Neural cell (in vitro differentiated cells): ENCODE measurements at regions not wholly inside any gene's neighbourhood (a gene's known extent, or its start where the extent isn't known, plus 50 kb on each side); places are given as distances from the start of the nearest gene placed in this dataset.

Experiments used
- H2AFZ ChIP-seq: fragments of 200-600, 300-800 bp; sonication (generic), shearing (Covaris generic); 2 replicates; pipeline ENCODE4 v1.6.0; 2014; ENCODE audit warnings: low read depth, mild to moderate bottlenecking, antibody characterized with exemption, low read length, moderate library complexity
- H3F3A ChIP-seq: fragments of 200-600 bp; shearing (Covaris generic); 2 replicates; pipeline ENCODE4 v1.6.1; 2016; ENCODE audit warnings: mild to moderate bottlenecking, moderate library complexity, mixed read lengths, antibody characterized with exemption, low read length; ENCODE audit not compliant: insufficient read depth, poor library complexity, severe bottlenecking
- H3K27ac ChIP-seq: fragments of 200-600, 300-800 bp; sonication (generic), shearing (Covaris generic); 2 replicates; pipeline ENCODE4 v1.5.1; 2014; ENCODE audit warnings: mild to moderate bottlenecking, low read length, moderate library complexity
- H3K27me3 ChIP-seq: fragments of 300-800, 200-600 bp; sonication (generic), shearing (Covaris generic); 2 replicates; pipeline ENCODE4 v1.6.0; 2014; ENCODE audit warnings: mild to moderate bottlenecking, low read depth, low read length, moderate library complexity; ENCODE audit not compliant: insufficient read depth
- H3K36me3 ChIP-seq: fragments of 300-800, 200-600 bp; sonication (generic), shearing (Covaris generic); 2 replicates; pipeline ENCODE4 v1.5.1; 2014; ENCODE audit warnings: mild to moderate bottlenecking, antibody characterized with exemption, low read length, moderate library complexity; ENCODE audit not compliant: insufficient read depth
- H3K4me2 ChIP-seq: fragments of 300-800, 200-600 bp; sonication (generic), shearing (Covaris generic); 2 replicates; pipeline ENCODE4 v1.6.0; 2014; ENCODE audit warnings: mild to moderate bottlenecking, low read length
- H3K4me3 ChIP-seq: fragments of 300-800, 200-600 bp; sonication (generic), shearing (Covaris generic); 2 replicates; pipeline ENCODE4 v1.5.1; 2014; ENCODE audit warnings: mild to moderate bottlenecking, low read length, moderate library complexity
- H3K79me2 ChIP-seq: fragments of 200-600 bp; shearing (Covaris generic); replicated peaks from 2 replicates; pipeline ENCODE4 v1.6.0; 2014; ENCODE audit warnings: mild to moderate bottlenecking, low read length, moderate library complexity; ENCODE audit not compliant: insufficient read depth
- H3K9ac ChIP-seq: fragments of 300-800, 200-600 bp; sonication (generic), shearing (Covaris generic); 2 replicates; pipeline ENCODE4 v1.6.1; 2016; ENCODE audit warnings: mild to moderate bottlenecking, low read length, mixed read lengths
- H3K9me2 ChIP-seq: fragments of 200-600 bp; shearing (Covaris generic); 2 replicates; pipeline ENCODE4 v1.6.1; 2016; ENCODE audit warnings: mild to moderate bottlenecking, low read length, mixed read lengths; ENCODE audit not compliant: insufficient read depth
- H3K9me3 ChIP-seq: fragments of 200-600, 300-800 bp; sonication (generic), shearing (Covaris generic); 2 replicates; pipeline ENCODE4 v1.6.1; 2016; ENCODE audit warnings: mild to moderate bottlenecking, mixed run types, low read length, moderate library complexity, mixed read lengths
- H4K20me1 ChIP-seq: fragments of 200-600 bp; shearing (Covaris generic); 2 replicates; pipeline ENCODE4 v1.6.1; 2016; ENCODE audit warnings: mild to moderate bottlenecking, mixed run types; ENCODE audit not compliant: insufficient read depth
- EP300 ChIP-seq: fragments of 450-650 bp; conservative IDR thresholded peaks from 2 replicates; pipeline ENCODE4 v1.6.1; 2014; ENCODE audit warnings: antibody characterized with exemption, mild to moderate bottlenecking, moderate library complexity; ENCODE audit not compliant: poor library complexity, severe bottlenecking
- EZH2 ChIP-seq: fragments of 200-600, 300-800 bp; shearing (Covaris generic), sonication (generic); IDR thresholded peaks from 2 replicates; pipeline ENCODE4 v1.6.1; 2014; ENCODE audit warnings: antibody characterized with exemption, low read length, borderline replicate concordance, mild to moderate bottlenecking; ENCODE audit not compliant: insufficient read depth, poor library complexity, severe bottlenecking
- MXI1 ChIP-seq: fragments of 450-650 bp; conservative IDR thresholded peaks from 2 replicates; pipeline ENCODE4 v1.6.1; 2014; ENCODE audit warnings: antibody characterized with exemption, mild to moderate bottlenecking; ENCODE audit not compliant: poor library complexity, severe bottlenecking
- POLR2AphosphoS5 ChIP-seq: IDR thresholded peaks from 2 replicates; pipeline ENCODE4 v1.6.1; 2012
- TAF1 ChIP-seq: IDR thresholded peaks from 2 replicates; pipeline ENCODE4 v1.6.1; 2012; ENCODE audit warnings: low read depth
- TF ChIP-seq, protein P1 (sequence below): IDR thresholded peaks from 2 replicates; pipeline ENCODE4 v1.6.1; 2012; ENCODE audit warnings: borderline replicate concordance

GRCh38 chr7:53756946-53757345, 721.5 kb downstream of the POM121L12 start:
- TF ChIP-seq POLR2AphosphoS5 = peak; percentile 64
- TF ChIP-seq, protein P1, sequence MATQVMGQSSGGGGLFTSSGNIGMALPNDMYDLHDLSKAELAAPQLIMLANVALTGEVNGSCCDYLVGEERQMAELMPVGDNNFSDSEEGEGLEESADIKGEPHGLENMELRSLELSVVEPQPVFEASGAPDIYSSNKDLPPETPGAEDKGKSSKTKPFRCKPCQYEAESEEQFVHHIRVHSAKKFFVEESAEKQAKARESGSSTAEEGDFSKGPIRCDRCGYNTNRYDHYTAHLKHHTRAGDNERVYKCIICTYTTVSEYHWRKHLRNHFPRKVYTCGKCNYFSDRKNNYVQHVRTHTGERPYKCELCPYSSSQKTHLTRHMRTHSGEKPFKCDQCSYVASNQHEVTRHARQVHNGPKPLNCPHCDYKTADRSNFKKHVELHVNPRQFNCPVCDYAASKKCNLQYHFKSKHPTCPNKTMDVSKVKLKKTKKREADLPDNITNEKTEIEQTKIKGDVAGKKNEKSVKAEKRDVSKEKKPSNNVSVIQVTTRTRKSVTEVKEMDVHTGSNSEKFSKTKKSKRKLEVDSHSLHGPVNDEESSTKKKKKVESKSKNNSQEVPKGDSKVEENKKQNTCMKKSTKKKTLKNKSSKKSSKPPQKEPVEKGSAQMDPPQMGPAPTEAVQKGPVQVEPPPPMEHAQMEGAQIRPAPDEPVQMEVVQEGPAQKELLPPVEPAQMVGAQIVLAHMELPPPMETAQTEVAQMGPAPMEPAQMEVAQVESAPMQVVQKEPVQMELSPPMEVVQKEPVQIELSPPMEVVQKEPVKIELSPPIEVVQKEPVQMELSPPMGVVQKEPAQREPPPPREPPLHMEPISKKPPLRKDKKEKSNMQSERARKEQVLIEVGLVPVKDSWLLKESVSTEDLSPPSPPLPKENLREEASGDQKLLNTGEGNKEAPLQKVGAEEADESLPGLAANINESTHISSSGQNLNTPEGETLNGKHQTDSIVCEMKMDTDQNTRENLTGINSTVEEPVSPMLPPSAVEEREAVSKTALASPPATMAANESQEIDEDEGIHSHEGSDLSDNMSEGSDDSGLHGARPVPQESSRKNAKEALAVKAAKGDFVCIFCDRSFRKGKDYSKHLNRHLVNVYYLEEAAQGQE = peak; percentile 48
- no peak for TF ChIP-seq EZH2
- TF ChIP-seq EP300 = peak; percentile 90
- no peaks in the 10 kb centered on the region for H3K9me3 ChIP-seq
- H2AFZ ChIP-seq = no peak overlapping the region
- H4K20me1 ChIP-seq = no peaks in the 10 kb centered on the region
- H3K4me2 ChIP-seq = no peak overlapping the region
- H3K79me2 ChIP-seq = no peaks in the 10 kb centered on the region
- H3K36me3 ChIP-seq = no peaks in the 10 kb centered on the region
- H3K27ac ChIP-seq = peak overlapping the region; percentile 25
- no peak overlapping the region for H3K9ac ChIP-seq
- no peaks in the 10 kb centered on the region for H3K27me3 ChIP-seq
- no peaks in the 10 kb centered on the region for H3K9me2 ChIP-seq
- no peak overlapping the region for H3K4me3 ChIP-seq
- H3F3A ChIP-seq = no peaks in the 10 kb centered on the region

DNA sequence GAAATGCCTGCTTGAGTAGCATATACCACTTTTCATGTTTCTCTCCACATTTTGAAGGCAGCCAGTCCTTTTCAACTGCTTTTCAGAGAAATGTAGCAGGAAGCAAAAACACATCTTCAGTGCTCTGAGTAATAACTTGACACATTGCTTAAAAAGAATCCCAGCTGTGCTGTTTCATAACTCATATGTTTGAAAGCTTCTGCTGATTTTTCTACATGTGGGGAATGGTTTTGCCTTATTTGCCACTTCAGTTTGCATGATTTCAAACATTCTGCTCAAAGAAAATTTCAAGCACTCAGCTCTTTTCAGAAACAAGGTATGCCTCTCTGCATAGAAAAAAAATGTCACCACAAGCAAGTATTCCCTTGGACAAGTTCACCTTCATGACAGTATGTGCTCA, 732.8 kb downstream of the POM121L12 start:
- H3K9me2 ChIP-seq = no peaks in the 10 kb centered on the region
- no peaks in the 10 kb centered on the region for H3F3A ChIP-seq
- no peak overlapping the region for H3K4me3 ChIP-seq
- no peaks in the 10 kb centered on the region for H3K27me3 ChIP-seq
- H4K20me1 ChIP-seq = no peaks in the 10 kb centered on the region
- H3K9ac ChIP-seq = no peak overlapping the region
- no peaks in the 10 kb centered on the region for H3K9me3 ChIP-seq
- TF ChIP-seq MXI1 = no peak
- TF ChIP-seq EP300 = peak; percentile 31
- no peak for TF ChIP-seq TAF1
- TF ChIP-seq, protein P1 = no peak
- H3K36me3 ChIP-seq = no peaks in the 10 kb centered on the region
- H3K27ac ChIP-seq = no peak overlapping the region
- H2AFZ ChIP-seq = no peak overlapping the region
- H3K79me2 ChIP-seq = no peaks in the 10 kb centered on the region
- H3K4me2 ChIP-seq = no peak overlapping the region

- Histone ChIP-seq H3F3A (no peaks in the 10 kb centered on the region), H3K4me3 (no peak overlapping the region), H3K9ac (no peak overlapping the region), H3K27ac (no peak overlapping the region), H4K20me1 (no peaks in the 10 kb centered on the region), H3K36me3 (no peaks in the 10 kb centered on the region), H3K27me3 (no peaks in the 10 kb centered on the region), H3K9me3 (no peaks in the 10 kb centered on the region), H2AFZ (no peak overlapping the region), H3K79me2 (no peaks in the 10 kb centered on the region), H3K4me2 (no peak overlapping the region), H3K9me2 (no peaks in the 10 kb centered on the region)
- TF ChIP-seq POLR2AphosphoS5 = no peak
These were observed 736.3 kb downstream of the POM121L12 start for GRCh38 chr7:53771701-53772100.
